ENCODE measurements at regions not wholly inside any gene's neighbourhood (a gene's known extent, or its start where the extent isn't known, plus 50 kb on each side); places are given as distances from the start of the nearest gene placed in this dataset.
A peak's percentile ranks its signal among the peaks of the same experiment; 100 is the strongest.

- no peak for TF ChIP-seq EZH2phosphoT487 (IDR thresholded peaks at IDR 0.05; ENCODE audit: low read depth, severe bottlenecking, unreplicated experiment)
- TF ChIP-seq, protein P1, sequence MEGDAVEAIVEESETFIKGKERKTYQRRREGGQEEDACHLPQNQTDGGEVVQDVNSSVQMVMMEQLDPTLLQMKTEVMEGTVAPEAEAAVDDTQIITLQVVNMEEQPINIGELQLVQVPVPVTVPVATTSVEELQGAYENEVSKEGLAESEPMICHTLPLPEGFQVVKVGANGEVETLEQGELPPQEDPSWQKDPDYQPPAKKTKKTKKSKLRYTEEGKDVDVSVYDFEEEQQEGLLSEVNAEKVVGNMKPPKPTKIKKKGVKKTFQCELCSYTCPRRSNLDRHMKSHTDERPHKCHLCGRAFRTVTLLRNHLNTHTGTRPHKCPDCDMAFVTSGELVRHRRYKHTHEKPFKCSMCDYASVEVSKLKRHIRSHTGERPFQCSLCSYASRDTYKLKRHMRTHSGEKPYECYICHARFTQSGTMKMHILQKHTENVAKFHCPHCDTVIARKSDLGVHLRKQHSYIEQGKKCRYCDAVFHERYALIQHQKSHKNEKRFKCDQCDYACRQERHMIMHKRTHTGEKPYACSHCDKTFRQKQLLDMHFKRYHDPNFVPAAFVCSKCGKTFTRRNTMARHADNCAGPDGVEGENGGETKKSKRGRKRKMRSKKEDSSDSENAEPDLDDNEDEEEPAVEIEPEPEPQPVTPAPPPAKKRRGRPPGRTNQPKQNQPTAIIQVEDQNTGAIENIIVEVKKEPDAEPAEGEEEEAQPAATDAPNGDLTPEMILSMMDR (IDR thresholded peaks at IDR 0.05; ENCODE audit: poor library complexity): no peak
- TF ChIP-seq EZH2 (IDR thresholded peaks at IDR 0.05; ENCODE audit: borderline replicate concordance): no peak
- Histone ChIP-seq H3K27me3 (no peaks in the 10 kb centered on the region), H2AFZ (peak overlapping the region; percentile 53), H3K9me3 (ENCODE audit: low read depth) (no peaks in the 10 kb centered on the region), H3K4me2 (peak overlapping the region; percentile 97), H3K9me2 (replicated peaks; ENCODE audit: insufficient read depth) (no peaks in the 10 kb centered on the region), H3K36me3 (replicated peaks; ENCODE audit: insufficient read depth, low read depth) (no peaks in the 10 kb centered on the region), H3K4me3 (peak overlapping the region; percentile 99), H3K4me1 (ENCODE audit: insufficient read depth) (peaks cover 10% of the 10 kb centered on the region), H3K27ac (peak overlapping the region; percentile 14), H4K20me1 (ENCODE audit: insufficient read depth, poor library complexity, severe bottlenecking) (no peaks in the 10 kb centered on the region), H3K79me2 (peaks cover 47% of the 10 kb centered on the region)
- DNase-seq (ENCODE audit: low spot score): peak; percentile 64
- 2% methylated on average over 56 of the region's 103 CpGs for WGBS (ENCODE audit: low lambda C conversion rate, missing lambda C conversion rate)
Measured at GRCh38 chr3:42013691-42014457, 52.0 kb upstream of the ULK4 start.

- Histone ChIP-seq H3K4me1 (ENCODE audit: insufficient read depth) (peaks cover 10% of the 10 kb centered on the region), H3K9me3 (ENCODE audit: low read depth) (no peaks in the 10 kb centered on the region), H2AFZ (peak overlapping the region; percentile 95), H3K27ac (peak overlapping the region; percentile 93), H3K4me3 (peak overlapping the region; percentile 73), H4K20me1 (ENCODE audit: insufficient read depth, poor library complexity, severe bottlenecking) (no peaks in the 10 kb centered on the region), H3K79me2 (peaks cover 39% of the 10 kb centered on the region), H3K4me2 (peak overlapping the region; percentile 94), H3K36me3 (replicated peaks; ENCODE audit: insufficient read depth, low read depth) (no peaks in the 10 kb centered on the region), H3K9me2 (replicated peaks; ENCODE audit: insufficient read depth) (no peaks in the 10 kb centered on the region), H3K27me3 (no peaks in the 10 kb centered on the region)
- 4% methylated on average over 31 of the region's 58 CpGs for WGBS (ENCODE audit: low lambda C conversion rate, missing lambda C conversion rate)
- TF ChIP-seq, protein P1 (IDR thresholded peaks at IDR 0.05; ENCODE audit: poor library complexity): no peak
- no peak for TF ChIP-seq EZH2phosphoT487 (IDR thresholded peaks at IDR 0.05; ENCODE audit: low read depth, severe bottlenecking, unreplicated experiment)
- no peak for TF ChIP-seq EZH2 (IDR thresholded peaks at IDR 0.05; ENCODE audit: borderline replicate concordance)
- peak; percentile 91 for DNase-seq (ENCODE audit: low spot score)
Measured at GRCh38 chr3:42012935-42013690, 51.2 kb upstream of the ULK4 start.

DNA sequence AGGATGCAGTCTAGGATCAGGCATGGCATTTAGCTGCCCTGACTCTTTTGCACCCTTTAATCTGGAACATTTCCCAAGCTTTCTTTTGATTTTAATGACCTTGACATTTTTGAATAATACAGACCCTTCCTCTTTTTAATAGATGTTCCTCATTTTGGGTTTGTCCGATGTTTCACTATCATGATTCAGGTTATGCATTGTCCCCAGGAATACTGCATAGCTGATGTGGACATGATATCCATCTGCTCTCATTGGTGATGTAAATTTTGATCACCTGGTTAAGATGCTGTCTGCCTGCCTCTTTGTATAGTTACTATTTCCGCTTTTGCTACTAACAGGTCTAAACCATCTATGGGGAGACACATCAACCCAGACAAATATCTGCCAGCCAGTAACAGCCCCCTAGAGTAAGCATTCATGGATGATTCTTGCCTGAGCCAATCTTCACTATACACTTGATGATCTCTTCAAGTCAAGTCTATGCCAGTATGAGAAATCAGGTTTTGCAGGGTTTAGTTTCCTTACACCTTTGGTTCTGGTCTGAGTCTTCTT is 50.6 kb upstream of the ULK4 start:
- DNase-seq (ENCODE audit: low spot score): no peak
- Histone ChIP-seq H3K27me3 (no peaks in the 10 kb centered on the region), H3K27ac (no peak overlapping the region), H3K9me2 (replicated peaks; ENCODE audit: insufficient read depth) (no peaks in the 10 kb centered on the region), H3K4me3 (no peak overlapping the region), H3K4me2 (peak overlapping the region; percentile 94), H3K9me3 (ENCODE audit: low read depth) (no peaks in the 10 kb centered on the region), H4K20me1 (ENCODE audit: insufficient read depth, poor library complexity, severe bottlenecking) (no peaks in the 10 kb centered on the region), H2AFZ (peak overlapping the region; percentile 95), H3K4me1 (ENCODE audit: insufficient read depth) (peaks cover 10% of the 10 kb centered on the region), H3K36me3 (replicated peaks; ENCODE audit: insufficient read depth, low read depth) (no peaks in the 10 kb centered on the region), H3K79me2 (peaks cover 33% of the 10 kb centered on the region)
- WGBS (ENCODE audit: low lambda C conversion rate, missing lambda C conversion rate): 91% methylated on average over 2 of the region's 2 CpGs
- TF ChIP-seq EZH2 (IDR thresholded peaks at IDR 0.05; ENCODE audit: borderline replicate concordance): no peak
- TF ChIP-seq, protein P1 (IDR thresholded peaks at IDR 0.05; ENCODE audit: poor library complexity): no peak
- no peak for TF ChIP-seq EZH2phosphoT487 (IDR thresholded peaks at IDR 0.05; ENCODE audit: low read depth, severe bottlenecking, unreplicated experiment)

Measured in hepatocyte (in vitro differentiated cells).